ENCODE measurements at regions not wholly inside any gene's neighbourhood (a gene's known extent, or its start where the extent isn't known, plus 50 kb on each side); places are given as distances from the start of the nearest gene placed in this dataset.

- DNase-seq (ENCODE audit: low spot score), result no peak
These were observed 389.9 kb downstream of the HTR1B start for GRCh38 chr6:77073410-77073760.

GRCh38 chr6:77072694-77073409 lies 390.4 kb downstream of the HTR1B start:
- no peak for DNase-seq (ENCODE audit: low spot score)

- no peak for DNase-seq (ENCODE audit: low spot score)
These were observed 399.8 kb downstream of the HTR1B start for GRCh38 chr6:77063494-77063893.

DNA sequence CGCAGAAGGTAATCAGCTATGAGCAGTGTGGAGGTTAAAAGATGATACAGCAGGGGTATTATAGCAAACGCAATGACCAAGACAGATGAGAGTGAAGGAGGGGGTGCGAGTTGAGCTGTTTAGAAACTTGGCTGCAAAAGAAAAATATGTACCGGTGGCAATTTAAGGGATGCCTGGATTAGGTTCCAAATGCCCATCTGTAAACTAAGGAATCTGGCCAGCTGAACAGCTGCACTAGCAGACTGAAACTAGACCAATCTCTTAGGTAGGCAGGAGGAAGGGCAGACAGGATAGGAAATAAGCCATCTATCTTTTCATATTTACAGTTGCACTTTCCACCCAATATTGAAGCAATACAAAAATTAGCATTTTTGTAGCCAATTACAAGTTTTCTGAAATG lies 407.6 kb downstream of the HTR1B start:
- DNase-seq (ENCODE audit: low spot score), result no peak

GRCh38 chr6:77040568-77041195 lies 422.6 kb downstream of the HTR1B start:
- peak; percentile 24 for DNase-seq (ENCODE audit: low spot score)

GRCh38 chr6:77038807-77039206 lies 424.5 kb downstream of the HTR1B start:
- peak; percentile 39 for DNase-seq (ENCODE audit: low spot score)

GRCh38 chr6:77037439-77037838 lies 425.9 kb downstream of the HTR1B start:
- DNase-seq (ENCODE audit: low spot score), result no peak

- DNase-seq (ENCODE audit: low spot score), result no peak
These were observed 426.9 kb downstream of the HTR1B start for GRCh38 chr6:77036400-77036799.

GRCh38 chr6:77034161-77034560 lies 429.1 kb downstream of the HTR1B start:
- peak; percentile 70 for DNase-seq (ENCODE audit: low spot score)

- no peak for DNase-seq (ENCODE audit: low spot score)
These were observed 432.2 kb downstream of the HTR1B start for GRCh38 chr6:77030929-77031674.

DNA sequence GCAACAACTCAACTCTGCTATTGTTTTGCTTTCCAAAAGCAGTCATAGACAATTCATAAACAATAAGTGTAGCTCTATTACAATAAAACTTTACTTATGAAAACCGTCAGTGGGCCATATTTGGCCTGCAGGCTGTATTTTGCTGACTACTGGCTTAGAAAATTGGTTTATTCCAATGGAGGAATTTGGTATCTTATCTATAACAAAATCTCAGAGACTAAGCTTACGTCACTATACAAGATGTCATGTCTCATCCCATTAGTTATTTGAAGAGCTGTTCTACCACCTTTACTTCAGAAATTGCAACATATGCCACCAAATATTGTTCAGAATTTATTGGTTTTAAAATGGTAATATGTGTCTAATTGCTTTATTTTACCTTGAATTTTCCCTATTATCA lies 436.9 kb downstream of the HTR1B start:
- DNase-seq (ENCODE audit: low spot score), result no peak

- DNase-seq (ENCODE audit: low spot score), result no peak
These were observed 437.5 kb downstream of the HTR1B start for GRCh38 chr6:77025736-77026223.

DNA sequence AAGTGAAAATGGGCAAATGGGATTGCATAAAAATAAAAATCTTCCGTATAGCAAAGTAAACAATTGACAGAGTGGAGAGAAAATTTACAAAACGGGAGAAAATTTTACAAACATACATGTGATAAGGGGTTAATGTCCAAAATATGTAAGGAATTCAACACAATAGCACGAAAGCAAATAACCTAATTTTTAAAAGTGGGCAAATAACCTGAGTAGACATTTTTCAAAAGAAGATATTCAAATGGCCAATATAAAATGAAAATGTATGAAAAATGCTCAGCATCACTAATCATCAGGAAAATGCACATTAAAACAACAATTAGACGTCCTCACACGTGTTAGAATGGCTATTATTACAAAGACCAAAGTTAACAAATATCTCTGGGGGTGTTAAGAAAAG lies 441.5 kb downstream of the HTR1B start:
- no peak for DNase-seq (ENCODE audit: low spot score)

DNA sequence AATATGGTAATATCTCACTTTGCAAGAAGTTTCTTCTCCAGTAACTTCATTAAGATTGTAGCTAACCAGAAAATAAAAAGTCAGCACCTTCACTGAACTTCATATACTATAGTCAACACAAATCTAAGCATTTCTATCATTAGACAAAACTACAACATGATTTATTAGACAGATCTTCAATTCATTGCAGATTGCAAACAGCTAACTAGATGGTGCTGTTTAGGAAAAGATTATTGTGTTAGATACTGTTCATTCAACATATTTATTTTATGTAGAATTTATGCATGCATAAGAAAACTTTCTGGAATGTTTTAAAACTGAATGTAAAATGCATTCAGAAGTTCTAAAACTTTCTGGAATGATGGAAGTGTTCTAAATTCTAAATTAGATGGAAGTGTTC lies 442.1 kb downstream of the HTR1B start:
- DNase-seq (ENCODE audit: low spot score), result no peak

DNA sequence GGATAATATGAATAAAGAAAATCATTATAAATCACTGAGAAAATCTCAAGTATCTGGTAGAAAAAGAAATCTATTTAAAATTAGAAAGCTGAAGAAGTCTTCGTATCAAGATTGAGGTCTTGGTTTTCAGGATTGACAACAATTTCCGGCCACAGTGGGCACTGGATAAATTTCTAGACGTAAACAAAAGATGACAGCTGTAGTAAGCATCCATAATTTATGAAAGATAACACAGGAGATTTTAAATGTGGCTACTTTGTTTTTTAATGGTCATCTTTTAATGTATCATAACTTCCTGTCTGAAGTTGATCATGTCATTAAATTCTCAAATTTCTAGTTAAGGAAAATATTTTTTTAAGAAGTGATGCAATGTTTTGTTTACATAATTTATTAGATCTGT lies 444.2 kb downstream of the HTR1B start:
- no peak for DNase-seq (ENCODE audit: low spot score)

GRCh38 chr6:77017537-77017936 lies 445.8 kb downstream of the HTR1B start:
- no peak for DNase-seq (ENCODE audit: low spot score)

- DNase-seq (ENCODE audit: low spot score), result peak; percentile 20
These were observed 447.9 kb downstream of the HTR1B start for GRCh38 chr6:77015350-77015749.

- DNase-seq (ENCODE audit: low spot score), result no peak
These were observed 451.3 kb downstream of the HTR1B start for GRCh38 chr6:77011929-77012545.

DNA sequence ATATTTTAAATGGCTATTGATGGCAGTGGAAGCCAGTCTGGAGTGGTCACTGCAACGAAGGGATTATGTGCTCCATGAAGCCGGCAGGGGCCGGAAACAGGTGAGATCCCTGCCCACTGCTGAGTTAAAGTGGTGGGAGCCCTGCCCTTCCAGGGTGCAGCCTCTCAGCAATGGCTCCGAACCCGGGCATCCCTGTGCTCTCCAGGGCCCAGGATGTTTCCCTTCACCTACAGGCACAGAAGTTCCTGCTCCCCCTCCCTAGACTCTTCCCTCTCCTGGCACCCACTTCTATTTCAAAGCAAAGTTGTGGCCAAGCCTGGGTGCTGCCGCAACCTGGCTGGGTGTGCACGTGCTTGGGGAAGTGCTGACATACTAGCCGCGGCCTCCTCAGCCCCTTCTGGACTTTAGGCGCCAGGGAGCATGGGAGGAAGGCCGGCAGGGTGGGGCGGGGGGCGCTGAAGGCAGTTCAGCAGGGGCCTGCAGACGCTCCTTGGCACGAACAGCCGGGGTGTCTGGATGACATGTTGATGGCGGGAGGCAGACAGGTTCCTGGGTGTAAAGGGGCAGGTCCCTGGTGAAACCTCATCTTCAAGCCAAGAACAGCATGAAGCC lies 452.3 kb downstream of the HTR1B start:
- DNase-seq (ENCODE audit: low spot score), result no peak

- no peak for DNase-seq (ENCODE audit: low spot score)
These were observed 470.7 kb downstream of the HTR1B start for GRCh38 chr6:76992553-76992952.

DNA sequence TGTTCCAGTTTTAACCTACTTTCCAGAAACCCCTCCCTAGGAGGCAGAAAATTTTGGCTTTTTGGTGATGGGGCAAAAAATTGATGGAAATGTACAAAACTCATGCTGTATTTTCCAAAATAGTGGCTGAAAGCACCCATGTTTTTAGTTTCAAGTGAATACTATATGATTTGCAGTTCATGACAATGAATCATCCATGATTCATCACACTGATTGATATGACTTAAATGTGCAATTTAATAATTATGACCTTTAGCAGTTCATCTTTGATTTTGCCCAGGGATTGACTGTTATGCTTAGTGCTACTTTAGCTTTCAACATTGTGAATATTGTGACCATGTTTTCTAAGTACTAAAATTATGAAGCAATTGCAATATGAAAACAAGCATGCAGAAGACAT lies 478.7 kb downstream of the HTR1B start:
- no peak for DNase-seq (ENCODE audit: low spot score)

DNA sequence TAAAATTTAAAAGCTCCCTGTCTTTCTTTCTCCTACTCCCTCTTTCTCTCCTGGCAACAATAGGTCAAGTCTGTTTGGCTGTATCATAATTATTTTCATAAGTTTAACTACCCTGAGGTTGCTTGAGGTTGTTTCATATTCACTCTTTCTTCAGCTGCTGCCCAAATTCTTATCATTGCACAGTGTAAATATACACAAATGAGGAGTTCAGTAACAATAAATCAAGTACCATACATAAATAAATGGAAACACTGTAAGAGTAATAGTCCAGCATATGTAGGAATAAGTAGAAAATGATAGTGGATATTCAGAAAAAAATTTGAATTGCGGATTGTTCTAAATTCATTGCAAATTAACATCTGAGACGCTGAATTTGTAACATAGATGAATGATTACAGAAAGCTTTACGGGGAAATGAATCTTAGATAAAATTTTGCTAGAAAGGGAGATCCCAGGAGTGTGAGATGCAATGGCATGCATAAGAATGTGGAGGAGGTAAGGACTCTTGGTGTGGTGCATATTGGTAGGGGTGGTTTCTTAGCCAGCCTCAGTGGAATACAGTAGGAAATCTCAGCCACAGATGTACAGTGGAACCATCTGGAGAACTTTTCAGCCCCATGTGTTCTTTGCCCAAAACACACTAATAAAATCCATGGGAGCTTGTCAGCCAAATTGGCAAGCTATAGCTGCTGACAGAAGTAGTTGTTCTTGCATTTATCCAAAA lies 480.7 kb downstream of the HTR1B start:
- DNase-seq (ENCODE audit: low spot score), result no peak
